Mononuclear cell (primary cell): ENCODE measurements at regions not wholly inside any gene's neighbourhood (a gene's known extent, or its start where the extent isn't known, plus 50 kb on each side); places are given as distances from the start of the nearest gene placed in this dataset.
"Not testable (repeated sequence)": the region's sequence is repeated elsewhere in the genome, so short reads cannot be mapped to it uniquely, and the experiment has no call there.

Experiments
- H3K27me3 ChIP-seq: 2 replicates; pipeline ENCODE4 v1.6.0; 2011; ENCODE audit warnings: low read length, control low read depth; ENCODE audit not compliant: insufficient read depth
- H3K4me1 ChIP-seq: 2 replicates; pipeline ENCODE4 v1.5.1; 2011; ENCODE audit warnings: mild to moderate bottlenecking, low read length, control low read depth; ENCODE audit not compliant: insufficient read depth
- H3K4me3 ChIP-seq: 2 replicates; pipeline ENCODE4 v1.5.1; 2011; ENCODE audit warnings: mild to moderate bottlenecking, low read length, moderate library complexity
- H3K9me3 ChIP-seq: 2 replicates; pipeline ENCODE4 v1.5.1; 2011; ENCODE audit warnings: low read depth, mild to moderate bottlenecking, control low read depth, low read length

DNA sequence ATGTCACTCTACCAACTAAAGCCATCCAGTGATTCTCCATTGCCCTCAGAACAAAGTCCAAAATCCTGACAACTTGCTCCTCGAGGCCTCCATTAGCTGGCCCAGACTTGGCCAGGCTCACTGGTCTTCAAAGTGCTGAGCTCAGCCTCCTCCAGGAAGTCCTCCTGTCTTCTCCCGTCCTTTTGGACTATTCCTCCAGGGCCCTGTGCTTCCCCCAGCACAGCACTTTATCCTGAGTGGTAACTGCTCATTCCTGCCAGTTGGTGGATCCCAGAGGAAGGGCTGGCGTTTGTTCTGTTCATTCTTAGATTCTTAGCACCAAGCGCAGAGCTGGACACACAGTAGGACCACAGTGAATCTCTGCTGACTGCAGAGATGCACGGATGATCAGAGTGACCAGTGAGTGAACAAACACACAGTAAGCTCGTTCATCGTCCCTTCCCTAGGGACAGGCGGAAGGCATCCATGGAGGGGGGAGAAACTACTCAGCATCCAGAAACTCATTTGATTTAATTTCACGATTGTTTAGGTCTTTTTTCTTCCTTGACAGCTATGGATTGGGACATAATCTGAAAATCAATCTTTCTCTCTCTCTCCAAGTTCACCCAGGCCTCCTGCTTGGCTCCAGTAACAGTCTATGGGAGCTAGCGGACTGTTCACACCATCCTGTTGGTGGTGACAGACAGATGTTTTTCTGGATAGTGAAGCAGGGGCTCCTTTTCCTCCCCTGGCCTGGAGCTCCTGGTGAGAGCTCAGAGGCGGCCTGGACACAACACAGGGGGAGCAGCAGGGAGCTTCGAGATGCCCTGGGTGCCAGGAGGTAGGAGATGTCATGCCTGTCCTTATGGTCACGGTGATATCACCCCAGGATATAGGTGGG, 180.2 kb downstream of the PTPRU start:
- Histone ChIP-seq H3K4me1 (no peaks in the 10 kb centered on the region), H3K4me3 (no peak overlapping the region), H3K9me3 (no peaks in the 10 kb centered on the region), H3K27me3 (peaks cover 3% of the 10 kb centered on the region)

DNA sequence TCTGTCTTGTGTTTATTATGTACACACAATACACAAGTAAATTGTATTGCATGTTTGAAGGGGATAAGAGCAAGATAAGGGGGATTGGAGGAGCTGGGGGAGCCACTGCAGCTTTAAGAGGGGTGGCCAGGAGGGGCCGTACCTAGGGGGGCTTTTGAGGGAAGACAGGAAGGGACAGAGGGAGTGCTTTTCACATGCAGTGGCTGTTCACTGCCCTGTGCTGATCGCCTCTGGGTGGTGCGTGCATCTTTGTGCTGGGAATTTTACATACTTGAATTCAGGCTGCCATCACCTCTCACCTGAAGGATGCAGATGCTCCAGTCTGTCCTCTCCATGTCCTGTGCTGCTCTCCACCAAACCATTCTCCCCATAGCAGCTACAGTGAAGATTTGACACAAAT, 179.5 kb downstream of the PTPRU start:
- no peaks in the 10 kb centered on the region for H3K4me1 ChIP-seq
- no peak overlapping the region for H3K4me3 ChIP-seq
- peaks cover 1% of the 10 kb centered on the region for H3K27me3 ChIP-seq
- H3K9me3 ChIP-seq: no peaks in the 10 kb centered on the region

DNA sequence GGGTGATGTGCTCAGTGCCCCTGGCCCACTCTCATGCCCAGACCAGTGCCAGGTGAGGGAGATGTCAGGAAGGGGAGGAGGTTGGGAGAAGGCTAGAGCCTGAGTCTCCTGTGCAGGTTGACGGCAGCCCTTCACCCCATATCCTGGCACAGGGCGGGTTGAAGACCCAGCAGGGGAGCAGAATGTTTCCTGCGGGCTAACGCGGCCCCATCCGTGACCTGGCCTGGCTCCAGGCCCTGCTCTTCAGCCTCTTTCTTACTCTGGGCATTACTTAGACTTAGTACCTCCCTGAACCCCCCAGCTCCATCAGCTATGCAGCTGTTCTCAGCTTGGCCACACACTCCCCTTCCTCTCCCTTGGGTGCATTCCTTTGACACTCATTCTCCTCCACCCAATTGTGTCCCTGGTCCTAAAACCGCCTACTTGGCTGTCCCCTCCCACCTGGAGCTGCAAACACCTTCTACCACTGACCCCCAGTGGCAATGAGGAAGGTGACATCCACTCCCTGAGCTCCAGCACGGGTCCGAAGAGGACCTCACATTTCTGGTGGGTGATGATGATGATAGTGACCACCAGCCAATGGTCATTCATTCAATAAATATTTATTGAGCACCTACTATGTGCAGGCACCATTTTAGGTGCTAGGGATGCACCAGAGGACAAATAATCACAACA, 179.0 kb downstream of the PTPRU start:
- H3K4me1 ChIP-seq: no peaks in the 10 kb centered on the region
- no peaks in the 10 kb centered on the region for H3K27me3 ChIP-seq
- H3K9me3 ChIP-seq: no peaks in the 10 kb centered on the region
- no peak overlapping the region for H3K4me3 ChIP-seq

DNA sequence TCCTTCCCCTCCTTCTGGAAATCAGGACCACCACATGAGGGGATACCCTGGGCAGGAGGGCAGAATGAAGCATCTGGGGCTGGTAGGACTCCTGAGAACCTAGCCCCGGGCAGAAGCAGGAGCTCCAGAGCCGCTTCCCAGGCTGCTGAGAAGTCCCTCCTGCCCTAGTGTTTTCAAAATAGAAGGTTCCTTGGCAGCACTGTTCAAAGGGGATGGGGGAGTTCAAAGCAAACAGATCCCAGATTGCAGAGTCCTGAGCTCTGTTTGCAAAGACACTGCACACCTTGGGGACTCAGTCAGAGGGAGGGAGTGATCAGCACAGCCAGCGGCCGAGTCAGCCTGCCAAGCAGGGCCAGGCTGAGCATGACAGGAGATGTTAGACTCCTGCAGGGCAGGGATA, 177.8 kb downstream of the PTPRU start:
- H3K27me3 ChIP-seq: no peaks in the 10 kb centered on the region
- H3K4me1 ChIP-seq: no peaks in the 10 kb centered on the region
- no peak overlapping the region for H3K4me3 ChIP-seq
- no peaks in the 10 kb centered on the region for H3K9me3 ChIP-seq

DNA sequence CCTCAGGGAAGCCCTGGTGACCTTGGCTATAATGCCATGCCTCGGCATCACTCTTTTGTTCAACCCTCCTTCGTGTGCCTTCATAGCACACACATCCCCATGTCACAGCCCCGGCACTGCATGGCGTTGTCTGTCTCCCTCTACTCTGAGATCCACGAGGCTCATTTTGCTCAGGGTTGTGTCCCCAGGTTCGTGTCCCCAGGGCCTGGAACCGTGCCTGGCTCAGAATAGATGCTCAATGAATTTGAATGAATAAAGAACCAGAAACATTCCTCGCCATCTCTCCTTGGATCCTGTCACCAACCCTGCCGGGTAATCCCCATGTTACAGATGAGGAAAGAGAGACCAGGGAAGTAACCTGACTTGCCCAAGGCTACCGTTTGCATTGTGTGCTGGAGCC, 177.3 kb downstream of the PTPRU start:
- no peaks in the 10 kb centered on the region for H3K4me1 ChIP-seq
- no peaks in the 10 kb centered on the region for H3K27me3 ChIP-seq
- H3K9me3 ChIP-seq: no peaks in the 10 kb centered on the region
- H3K4me3 ChIP-seq: no peak overlapping the region

DNA sequence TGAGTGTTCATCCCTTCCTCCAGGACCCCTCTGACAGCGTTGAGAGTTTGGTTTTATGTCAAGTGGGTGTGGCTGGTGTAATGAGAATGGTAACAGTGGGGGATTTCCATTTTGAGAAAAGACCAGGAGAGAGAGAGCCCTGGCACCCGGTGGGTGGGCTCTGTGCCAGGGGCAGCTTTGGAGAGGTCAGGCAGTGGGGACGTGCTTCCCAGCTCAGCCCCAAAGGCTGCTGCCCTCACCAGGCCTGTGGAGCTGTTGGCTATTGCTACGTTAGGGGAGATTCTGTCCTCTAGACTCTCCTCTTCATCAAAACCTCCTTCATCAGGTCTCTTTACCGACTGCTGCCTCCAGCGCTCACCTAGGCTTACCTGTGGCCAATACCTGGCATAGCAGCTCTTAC, 176.3 kb downstream of the PTPRU start:
- Histone ChIP-seq H3K27me3 (no peaks in the 10 kb centered on the region), H3K4me1 (no peaks in the 10 kb centered on the region), H3K9me3 (no peaks in the 10 kb centered on the region), H3K4me3 (no peak overlapping the region)

DNA sequence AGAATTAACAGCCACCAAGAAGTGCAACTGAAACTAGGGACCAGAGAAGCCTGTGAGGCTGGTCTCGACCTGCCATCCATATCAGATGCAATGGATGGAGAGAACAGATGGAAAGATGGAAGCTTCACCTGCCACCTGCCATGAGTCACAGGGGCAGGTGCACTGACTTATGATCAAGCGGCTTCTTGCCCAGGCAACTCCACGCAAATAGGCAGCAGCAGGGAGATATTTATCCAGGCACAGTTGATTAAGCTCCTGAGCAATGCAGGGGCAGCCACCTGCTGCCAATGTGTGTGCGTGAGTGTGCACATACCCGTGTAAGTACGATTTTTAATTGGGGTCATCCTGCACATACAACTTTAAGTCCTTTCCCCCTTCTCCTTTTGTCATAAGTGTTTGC, 174.2 kb downstream of the PTPRU start:
- no peaks in the 10 kb centered on the region for H3K9me3 ChIP-seq
- no peaks in the 10 kb centered on the region for H3K27me3 ChIP-seq
- no peak overlapping the region for H3K4me3 ChIP-seq
- no peaks in the 10 kb centered on the region for H3K4me1 ChIP-seq

DNA sequence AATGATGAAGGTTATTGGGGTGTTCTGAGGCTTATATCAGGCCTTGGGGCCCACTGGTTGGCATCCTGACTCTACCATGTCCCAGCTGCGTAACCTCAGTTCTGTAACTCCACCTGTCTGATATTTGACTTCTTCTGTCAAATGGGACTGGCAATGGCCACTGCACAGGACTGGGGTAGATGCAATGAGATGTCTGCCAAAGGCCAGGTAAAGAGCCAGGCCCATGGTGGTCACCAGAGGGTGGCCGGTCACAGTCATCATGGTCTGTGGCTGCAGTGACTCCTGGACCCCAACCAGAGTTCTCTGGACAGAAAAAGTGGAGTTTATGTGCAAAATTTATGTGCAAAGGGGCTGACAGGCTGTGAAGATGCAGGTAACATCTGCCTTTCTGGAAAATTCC, 173.3 kb downstream of the PTPRU start:
- H3K4me1 ChIP-seq: no peaks in the 10 kb centered on the region
- H3K27me3 ChIP-seq: no peaks in the 10 kb centered on the region
- H3K9me3 ChIP-seq: no peaks in the 10 kb centered on the region
- no peak overlapping the region for H3K4me3 ChIP-seq

DNA sequence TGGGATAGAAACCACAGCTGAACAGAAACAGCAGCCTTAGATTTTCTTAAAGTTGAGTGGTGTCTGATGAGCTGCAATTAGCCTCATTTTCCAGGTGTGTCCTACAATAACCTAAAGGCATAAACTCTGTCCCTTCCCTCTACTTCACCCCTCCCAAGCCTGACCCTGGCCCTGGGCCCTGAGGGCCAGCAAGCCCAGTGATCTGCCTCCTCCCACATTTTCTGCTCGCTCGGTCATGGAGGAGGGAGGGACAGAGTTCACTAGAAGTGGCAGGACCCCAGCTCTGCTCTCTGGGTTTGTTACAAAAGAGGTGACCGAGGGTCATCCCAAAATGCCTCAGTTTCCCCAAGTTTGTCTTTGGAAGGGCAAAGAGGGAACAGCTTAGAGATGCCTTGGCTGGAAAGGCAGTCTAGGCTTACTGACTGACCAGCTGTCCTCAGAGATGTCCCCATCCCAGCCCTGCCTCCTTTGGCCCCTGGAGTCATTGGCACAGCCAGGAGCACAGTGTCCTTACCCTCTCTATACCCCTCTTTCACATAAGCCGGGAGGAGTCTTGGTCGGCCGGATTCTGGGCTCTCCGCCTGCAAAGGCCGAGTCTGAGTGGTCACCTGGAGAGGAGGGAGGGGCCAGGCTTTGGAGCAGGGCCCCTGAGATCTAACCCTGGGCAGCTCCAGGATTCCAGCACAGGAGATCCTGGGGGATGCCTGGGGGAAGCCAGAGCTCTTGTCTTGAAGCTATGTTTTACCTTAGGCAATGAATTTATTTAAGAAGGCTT, 172.7 kb downstream of the PTPRU start:
- Histone ChIP-seq H3K4me1 (no peaks in the 10 kb centered on the region), H3K9me3 (no peaks in the 10 kb centered on the region), H3K4me3 (no peak overlapping the region), H3K27me3 (no peaks in the 10 kb centered on the region)

DNA sequence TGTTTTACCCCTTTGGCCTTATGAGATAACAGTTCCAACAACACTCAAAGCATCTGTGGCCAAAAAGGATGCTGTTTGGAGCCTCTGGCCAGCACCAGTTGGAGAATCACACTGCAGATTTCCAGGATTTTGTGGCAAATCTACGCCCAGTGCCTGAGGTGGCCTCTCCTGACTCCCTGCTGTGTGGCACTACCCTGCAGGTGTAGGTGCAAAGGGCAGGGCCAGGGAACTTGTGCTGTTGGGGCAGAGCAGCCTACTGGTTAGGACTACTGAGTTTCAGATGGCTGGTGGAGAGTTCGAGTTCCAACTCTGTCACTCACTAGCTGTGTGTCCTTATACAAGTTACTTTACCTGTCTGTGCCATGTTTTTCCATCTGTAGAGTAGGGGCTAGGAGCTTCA, 170.5 kb downstream of the PTPRU start:
- Histone ChIP-seq H3K27me3 (no peaks in the 10 kb centered on the region), H3K4me3 (no peak overlapping the region), H3K4me1 (no peaks in the 10 kb centered on the region), H3K9me3 (no peaks in the 10 kb centered on the region)

DNA sequence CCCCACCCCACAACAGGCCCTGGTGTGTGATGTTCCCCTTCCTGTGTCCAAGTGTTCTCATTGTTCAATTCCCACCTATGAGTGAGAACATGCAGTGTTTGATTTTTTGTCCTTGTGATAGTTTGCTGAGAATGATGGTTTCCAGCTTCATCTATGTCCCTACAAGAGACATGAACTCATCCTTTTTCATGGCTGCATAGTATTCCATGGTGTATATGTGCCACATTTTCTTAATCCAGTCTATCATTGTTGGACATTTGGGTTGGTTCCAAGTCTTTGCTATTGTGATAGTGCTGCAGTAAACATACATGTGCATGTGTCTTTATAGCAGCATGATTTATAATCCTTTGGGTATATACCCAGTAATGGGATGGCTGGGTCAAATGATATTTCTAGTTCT, 163.9 kb downstream of the PTPRU start:
- not testable (repeated sequence) for H3K9me3 ChIP-seq, H3K27me3 ChIP-seq, H3K4me1 ChIP-seq, H3K4me3 ChIP-seq

DNA sequence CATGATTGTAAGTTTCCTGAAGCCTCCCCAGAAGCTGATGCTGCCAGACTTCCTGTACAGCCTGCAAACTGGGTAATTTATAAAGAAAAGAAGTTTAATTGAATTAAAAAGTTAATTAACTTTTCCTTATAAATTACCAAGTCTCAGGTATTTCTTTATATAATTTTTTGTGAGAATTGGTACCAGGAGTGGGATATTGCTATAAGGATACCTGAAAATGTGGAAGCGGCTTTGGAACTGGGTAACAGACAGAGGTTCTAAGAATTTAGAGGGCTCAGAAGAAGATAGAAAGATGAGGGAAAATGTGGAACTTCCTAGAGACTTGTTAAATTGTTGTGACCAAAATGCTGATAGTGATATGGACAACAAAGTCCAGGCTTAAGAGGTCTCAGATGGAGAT, 163.1 kb downstream of the PTPRU start:
- no peak overlapping the region for H3K4me3 ChIP-seq
- no peaks in the 10 kb centered on the region for H3K27me3 ChIP-seq
- no peaks in the 10 kb centered on the region for H3K9me3 ChIP-seq
- no peaks in the 10 kb centered on the region for H3K4me1 ChIP-seq

DNA sequence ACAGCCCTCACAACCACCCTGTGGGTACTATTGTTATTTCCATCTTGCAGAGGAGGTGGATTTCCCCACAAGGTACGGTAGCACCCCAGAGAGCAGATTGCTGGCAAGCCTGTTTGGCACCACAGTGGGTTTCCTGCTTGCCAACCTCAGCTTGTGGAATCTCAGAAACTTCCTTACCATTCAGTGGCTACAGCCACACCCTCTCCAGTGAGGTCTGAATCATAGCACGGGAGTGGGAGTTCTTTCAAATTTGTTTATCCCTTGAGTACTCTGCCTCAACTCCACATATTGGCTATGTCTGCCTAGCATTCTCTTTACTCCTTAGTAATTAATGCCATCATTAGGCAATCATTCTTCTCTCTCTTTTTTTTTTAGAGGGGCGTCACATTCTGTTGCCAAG, 162.1 kb downstream of the PTPRU start:
- H3K9me3 ChIP-seq: no peaks in the 10 kb centered on the region
- H3K27me3 ChIP-seq: no peaks in the 10 kb centered on the region
- no peaks in the 10 kb centered on the region for H3K4me1 ChIP-seq
- H3K4me3 ChIP-seq: no peak overlapping the region

DNA sequence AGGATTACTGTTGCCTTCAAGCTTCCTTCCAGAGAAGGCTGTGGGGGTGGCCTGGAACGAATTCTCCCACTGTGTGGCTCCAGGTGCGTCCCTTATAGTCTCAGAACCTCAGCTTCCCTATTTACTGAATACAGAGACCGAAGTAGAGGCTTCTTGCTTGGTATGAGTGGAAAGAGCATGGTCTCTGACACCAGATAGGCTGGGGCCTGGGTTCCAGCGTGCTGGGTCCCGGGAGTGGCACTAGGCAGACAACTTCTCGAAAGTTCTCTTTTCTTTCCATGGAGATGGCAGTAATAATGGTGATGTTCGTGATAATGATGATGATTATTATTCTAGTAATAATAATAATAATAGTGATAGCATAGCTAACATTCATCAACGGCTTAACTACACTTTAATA, 161.7 kb downstream of the PTPRU start:
- Histone ChIP-seq H3K9me3 (no peaks in the 10 kb centered on the region), H3K27me3 (no peaks in the 10 kb centered on the region), H3K4me1 (no peaks in the 10 kb centered on the region), H3K4me3 (no peak overlapping the region)

DNA sequence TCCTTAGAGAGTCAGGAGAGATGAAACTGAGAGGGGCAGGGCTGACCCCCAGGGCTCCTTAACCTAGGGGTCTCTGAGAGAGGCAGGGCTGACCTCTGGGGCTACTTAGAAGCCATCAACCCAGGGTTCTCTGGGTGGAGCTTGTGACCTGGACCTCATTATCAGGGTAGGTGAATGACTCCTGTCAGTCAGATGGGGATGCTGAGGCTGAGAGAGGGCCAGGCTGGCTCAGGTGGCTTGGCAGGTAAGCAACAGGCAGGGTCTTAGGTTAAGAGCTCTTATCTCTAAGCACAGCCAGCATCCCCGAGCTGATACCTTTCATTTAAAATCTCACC, 160.9 kb downstream of the PTPRU start:
- Histone ChIP-seq H3K4me3 (no peak overlapping the region), H3K27me3 (no peaks in the 10 kb centered on the region), H3K9me3 (no peaks in the 10 kb centered on the region), H3K4me1 (no peaks in the 10 kb centered on the region)
